C4-2B (cell line): ENCODE measurements at regions not wholly inside any gene's neighbourhood (a gene's known extent, or its start where the extent isn't known, plus 50 kb on each side); places are given as distances from the start of the nearest gene placed in this dataset.

ENCODE experiments used
- H3K27ac ChIP-seq: fragments of 450-650 bp; 2 replicates; pipeline ENCODE4 v1.5.1; 2017
- ZFX ChIP-seq: fragments of 450-650 bp; IDR thresholded peaks from 2 replicates; pipeline ENCODE4 v1.6.1; 2017
- TF ChIP-seq, protein P1 (sequence below): fragments of 450-650 bp; conservative IDR thresholded peaks from 2 replicates; pipeline ENCODE4 v1.5.1; 2017; ENCODE audit warnings: mild to moderate bottlenecking

DNA sequence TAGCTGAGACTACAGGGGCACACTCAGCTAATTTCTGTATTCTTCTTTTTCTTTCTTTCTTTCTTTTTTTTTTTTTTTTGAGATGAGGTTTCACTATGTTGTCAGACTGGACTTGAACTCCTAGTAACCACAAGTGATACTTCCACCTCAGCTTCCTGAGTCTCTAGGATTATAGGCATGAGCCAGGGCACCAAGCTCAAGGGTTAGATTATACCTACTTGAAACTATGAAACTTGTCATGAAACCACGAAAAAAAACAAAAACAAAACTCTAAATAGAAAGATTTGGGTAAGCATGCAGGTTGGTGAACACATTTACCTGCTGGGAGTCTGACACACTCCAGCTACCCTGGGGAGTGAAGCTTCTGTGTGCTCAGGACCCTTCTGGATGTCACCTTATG lies 2250.4 kb downstream of the MRPL39 start:
- no peak overlapping the region for H3K27ac ChIP-seq

DNA sequence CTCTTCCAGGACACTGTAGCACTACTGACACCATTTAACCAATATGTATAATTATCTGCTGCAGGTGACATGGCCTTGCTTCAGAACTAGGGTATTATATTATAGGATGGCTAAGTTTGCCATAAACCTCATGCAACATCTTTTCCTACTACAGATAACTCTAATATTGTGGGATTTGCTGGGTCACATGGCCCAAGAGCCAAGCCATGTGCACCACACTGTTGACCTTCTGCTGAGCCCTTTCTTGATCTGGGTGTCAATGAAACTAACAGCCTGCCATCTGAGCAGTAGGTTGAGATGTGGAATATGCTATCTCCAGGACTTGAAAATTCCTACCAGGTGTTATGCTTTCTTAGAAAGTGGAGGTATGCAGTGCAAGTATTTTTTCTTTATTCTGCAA lies 2291.1 kb downstream of the MRPL39 start:
- no peak overlapping the region for H3K27ac ChIP-seq
- TF ChIP-seq ZFX = no peak
- TF ChIP-seq, protein P1, sequence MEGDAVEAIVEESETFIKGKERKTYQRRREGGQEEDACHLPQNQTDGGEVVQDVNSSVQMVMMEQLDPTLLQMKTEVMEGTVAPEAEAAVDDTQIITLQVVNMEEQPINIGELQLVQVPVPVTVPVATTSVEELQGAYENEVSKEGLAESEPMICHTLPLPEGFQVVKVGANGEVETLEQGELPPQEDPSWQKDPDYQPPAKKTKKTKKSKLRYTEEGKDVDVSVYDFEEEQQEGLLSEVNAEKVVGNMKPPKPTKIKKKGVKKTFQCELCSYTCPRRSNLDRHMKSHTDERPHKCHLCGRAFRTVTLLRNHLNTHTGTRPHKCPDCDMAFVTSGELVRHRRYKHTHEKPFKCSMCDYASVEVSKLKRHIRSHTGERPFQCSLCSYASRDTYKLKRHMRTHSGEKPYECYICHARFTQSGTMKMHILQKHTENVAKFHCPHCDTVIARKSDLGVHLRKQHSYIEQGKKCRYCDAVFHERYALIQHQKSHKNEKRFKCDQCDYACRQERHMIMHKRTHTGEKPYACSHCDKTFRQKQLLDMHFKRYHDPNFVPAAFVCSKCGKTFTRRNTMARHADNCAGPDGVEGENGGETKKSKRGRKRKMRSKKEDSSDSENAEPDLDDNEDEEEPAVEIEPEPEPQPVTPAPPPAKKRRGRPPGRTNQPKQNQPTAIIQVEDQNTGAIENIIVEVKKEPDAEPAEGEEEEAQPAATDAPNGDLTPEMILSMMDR = no peak

More for the DNA sequence above, 2250.4 kb downstream of the MRPL39 start:
- TF ChIP-seq, protein P1 = no peak
- TF ChIP-seq ZFX = no peak

DNA sequence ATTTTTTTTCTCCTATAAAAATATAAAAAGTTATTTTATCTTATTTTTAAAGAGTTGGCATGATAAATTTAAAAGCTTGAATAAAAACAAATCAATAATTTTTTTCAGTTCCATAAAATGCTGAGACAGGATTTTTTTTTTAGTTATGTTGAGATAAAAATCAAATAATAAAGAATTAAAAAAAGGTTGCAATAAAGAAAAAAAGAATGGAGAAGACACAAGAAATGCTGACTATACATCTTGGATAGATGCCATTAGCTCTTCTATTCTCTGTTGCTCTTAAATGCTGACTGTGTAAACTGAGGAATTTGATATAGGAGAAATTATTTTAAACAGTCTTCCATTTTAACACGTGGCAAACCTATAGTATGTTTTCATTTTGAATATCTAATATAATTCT lies 2298.5 kb downstream of the MRPL39 start:
- H3K27ac ChIP-seq = no peak overlapping the region
- TF ChIP-seq, protein P1 = no peak
- TF ChIP-seq ZFX = no peak

DNA sequence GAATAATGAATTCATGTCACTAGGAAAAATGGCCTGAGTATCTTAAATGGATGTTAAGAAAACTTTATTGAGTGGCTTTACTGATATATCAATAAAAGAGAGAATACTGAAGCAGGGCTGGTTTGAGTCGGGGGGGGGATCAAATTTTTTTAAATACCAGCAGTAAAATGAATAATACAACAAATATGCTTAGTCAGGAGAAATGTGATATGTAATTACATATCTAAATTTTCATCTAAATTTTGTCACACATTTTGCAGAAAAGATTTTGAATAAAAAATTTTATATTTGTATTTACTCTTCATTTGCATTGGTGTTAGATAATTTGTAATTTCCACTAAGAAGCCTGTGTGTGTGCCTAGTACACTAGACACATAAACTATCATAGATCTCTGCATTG lies 2300.2 kb downstream of the MRPL39 start:
- TF ChIP-seq, protein P1 = no peak
- no peak for TF ChIP-seq ZFX
- H3K27ac ChIP-seq = no peak overlapping the region

DNA sequence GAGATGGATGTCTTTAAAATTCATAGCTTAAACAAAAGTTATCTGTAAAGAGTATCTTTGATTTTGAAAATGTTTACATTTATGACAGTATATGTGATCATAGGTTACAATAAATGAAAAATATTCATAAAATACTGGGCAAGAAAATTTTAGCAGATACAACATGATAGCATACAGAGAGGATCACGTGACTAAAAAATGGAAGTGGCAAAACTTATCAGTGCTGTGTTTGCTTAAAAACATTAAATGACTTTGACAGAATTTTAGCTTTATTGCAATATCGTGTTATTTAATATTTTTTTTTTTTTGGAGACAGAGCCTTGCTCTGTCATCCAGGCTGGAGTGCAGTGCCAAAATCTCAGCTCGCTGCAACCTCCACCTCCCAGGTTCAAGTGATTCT lies 2294.1 kb downstream of the NCAM2 start:
- TF ChIP-seq ZFX = no peak
- TF ChIP-seq, protein P1 = no peak
- H3K27ac ChIP-seq = no peak overlapping the region

DNA sequence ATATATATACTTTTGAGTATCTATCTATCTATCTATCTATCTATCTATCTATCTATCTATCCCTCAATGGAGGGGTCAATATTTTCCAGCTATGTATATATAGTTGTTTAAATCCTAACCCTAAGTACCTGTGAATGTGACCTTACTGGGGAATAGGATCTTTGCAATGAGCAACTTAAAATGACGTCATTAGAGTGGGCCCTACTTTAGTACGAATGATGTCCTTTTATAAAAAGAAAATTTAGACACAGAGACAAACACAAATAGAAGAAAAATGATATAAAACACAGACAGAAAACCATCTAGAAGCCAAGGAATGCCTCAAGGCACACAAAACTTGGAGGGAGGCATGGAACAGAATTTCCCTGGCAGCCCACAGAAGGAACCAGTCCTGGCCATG lies 2283.7 kb downstream of the NCAM2 start:
- no peak overlapping the region for H3K27ac ChIP-seq
- no peak for TF ChIP-seq ZFX
- TF ChIP-seq, protein P1 = no peak

DNA sequence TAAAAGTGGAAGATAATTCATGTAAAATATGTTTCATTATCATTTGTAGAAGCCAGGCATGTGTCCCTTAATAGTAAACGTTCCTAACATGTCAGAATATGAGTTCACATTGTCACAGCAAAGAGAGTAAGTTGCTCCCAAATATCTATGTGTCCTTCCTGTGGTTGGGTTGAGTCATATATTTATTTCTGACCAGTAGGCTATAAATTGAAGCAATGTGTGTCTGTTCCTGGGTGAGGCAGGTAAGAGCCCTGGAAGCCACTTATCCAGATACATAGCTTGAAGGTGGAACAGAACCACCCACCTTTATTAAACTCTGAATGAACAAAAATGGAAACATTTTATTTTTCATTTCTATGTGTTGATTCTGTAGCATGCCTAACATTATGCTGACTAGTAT lies 2251.6 kb downstream of the NCAM2 start:
- TF ChIP-seq, protein P1 = no peak
- TF ChIP-seq ZFX = no peak
- no peak overlapping the region for H3K27ac ChIP-seq
